ENCODE measurements at regions not wholly inside any gene's neighbourhood (a gene's known extent, or its start where the extent isn't known, plus 50 kb on each side); places are given as distances from the start of the nearest gene placed in this dataset.

DNA sequence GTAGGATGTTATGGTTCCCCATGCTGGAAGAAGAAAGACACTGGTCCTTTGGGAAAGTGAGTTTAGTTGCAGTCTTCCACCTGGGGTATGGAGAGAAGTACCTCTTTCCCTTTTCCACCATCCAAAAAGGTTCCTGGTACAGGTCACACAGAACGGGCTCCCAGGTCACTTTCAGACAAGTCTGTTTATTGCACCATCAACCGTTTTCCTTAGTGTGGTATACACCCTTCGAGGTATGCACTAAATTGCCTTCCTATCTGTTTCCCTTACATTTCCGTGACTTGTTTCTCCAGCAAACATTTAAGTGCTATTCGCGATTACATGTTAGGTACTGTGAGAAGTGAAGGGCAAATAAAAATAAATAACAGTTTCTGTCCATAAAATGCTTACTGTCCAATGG is 185.1 kb downstream of the ARL4A start:
- no peak overlapping the region for H3K27ac ChIP-seq
- no peak for DNase-seq
- no peaks in the 10 kb centered on the region for H3K27me3 ChIP-seq
- no peaks in the 10 kb centered on the region for H3K36me3 ChIP-seq
- intact Hi-C loops (cut with DNase I) = no loop called here
- no peaks in the 10 kb centered on the region for H3K9me3 ChIP-seq
- ATAC-seq = no peak
- no peaks in the 10 kb centered on the region for H3K4me1 ChIP-seq
- 88 to 93% (median 91%) methylated on average over 6 of the region's 6 CpGs for WGBS, 4 donors
- TF ChIP-seq, protein P1, sequence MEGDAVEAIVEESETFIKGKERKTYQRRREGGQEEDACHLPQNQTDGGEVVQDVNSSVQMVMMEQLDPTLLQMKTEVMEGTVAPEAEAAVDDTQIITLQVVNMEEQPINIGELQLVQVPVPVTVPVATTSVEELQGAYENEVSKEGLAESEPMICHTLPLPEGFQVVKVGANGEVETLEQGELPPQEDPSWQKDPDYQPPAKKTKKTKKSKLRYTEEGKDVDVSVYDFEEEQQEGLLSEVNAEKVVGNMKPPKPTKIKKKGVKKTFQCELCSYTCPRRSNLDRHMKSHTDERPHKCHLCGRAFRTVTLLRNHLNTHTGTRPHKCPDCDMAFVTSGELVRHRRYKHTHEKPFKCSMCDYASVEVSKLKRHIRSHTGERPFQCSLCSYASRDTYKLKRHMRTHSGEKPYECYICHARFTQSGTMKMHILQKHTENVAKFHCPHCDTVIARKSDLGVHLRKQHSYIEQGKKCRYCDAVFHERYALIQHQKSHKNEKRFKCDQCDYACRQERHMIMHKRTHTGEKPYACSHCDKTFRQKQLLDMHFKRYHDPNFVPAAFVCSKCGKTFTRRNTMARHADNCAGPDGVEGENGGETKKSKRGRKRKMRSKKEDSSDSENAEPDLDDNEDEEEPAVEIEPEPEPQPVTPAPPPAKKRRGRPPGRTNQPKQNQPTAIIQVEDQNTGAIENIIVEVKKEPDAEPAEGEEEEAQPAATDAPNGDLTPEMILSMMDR (IDR thresholded peaks at IDR 0.05) = no peak
- TF ChIP-seq POLR2A (IDR thresholded peaks at IDR 0.05) = no peak
- no peak overlapping the region for H3K4me3 ChIP-seq

DNA sequence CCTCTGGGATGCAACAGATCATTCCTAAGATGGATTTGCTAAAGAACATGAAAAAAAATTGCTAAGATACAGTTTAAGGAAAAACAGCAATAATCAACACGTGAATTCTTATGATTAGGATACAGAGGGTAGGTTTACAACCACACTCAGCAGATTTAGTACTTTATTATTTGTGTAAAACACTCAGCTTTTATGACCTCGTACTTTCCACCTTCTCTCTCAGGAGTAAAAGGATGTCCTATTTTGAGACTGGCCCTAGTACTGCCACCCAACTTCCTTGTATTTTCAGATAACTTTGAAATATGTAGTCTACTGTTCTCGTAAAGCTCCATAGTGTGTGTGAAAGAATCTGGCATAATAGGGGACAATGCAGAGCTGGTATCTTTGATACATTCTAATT is 186.1 kb downstream of the ARL4A start:
- Histone ChIP-seq H3K27ac (no peak overlapping the region), H3K9me3 (no peaks in the 10 kb centered on the region), H3K27me3 (no peaks in the 10 kb centered on the region), H3K4me1 (no peaks in the 10 kb centered on the region), H3K36me3 (no peaks in the 10 kb centered on the region), H3K4me3 (no peak overlapping the region)
- whole genome bisulfite sequencing, 4 donors = 47 to 68% (median 50%) methylated on average over 3 of the region's 3 CpGs
- intact Hi-C loops (cut with DNase I) = no loop called here
- TF ChIP-seq, protein P1 (IDR thresholded peaks at IDR 0.05) = no peak
- TF ChIP-seq POLR2A (IDR thresholded peaks at IDR 0.05) = no peak
- no peak for DNase-seq
- no peak for ATAC-seq

DNA sequence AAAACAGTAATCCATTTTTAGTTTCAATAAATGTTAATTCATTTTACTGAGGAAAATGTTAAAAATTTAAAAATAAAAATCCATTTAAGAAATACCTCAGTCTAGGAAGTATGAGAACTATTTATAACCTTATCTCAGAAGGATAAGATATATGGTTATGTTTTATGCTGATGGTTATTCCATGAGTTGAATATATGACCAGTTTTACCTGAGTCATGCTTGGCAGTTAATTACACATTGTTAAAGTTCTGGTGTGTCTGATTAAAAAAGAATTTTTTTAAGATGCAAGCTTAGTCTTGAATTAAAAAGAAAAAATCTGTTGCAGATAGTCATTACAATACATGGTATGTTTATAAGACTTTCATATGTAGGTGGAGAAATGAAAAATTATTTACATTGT is 191.7 kb downstream of the ARL4A start:
- ATAC-seq = no peak

DNA sequence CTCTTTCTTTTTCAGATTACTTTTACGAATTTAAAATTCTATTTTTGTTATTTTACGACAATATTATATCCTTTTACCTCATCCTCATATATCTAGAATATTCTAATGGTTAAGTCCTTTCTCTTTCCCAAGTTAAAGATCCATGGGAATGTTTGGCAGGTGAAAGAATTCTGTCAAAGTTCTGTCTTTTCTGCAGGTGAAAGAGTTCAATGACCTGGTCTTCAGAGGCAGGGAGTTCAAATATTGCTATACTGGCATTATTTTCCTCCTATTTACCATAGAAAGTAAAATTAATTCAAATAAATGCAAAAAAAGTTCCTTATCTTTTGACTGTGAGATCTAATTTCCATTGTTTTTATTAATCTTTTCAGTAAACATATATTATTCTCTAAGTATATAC is 194.3 kb downstream of the ARL4A start:
- H3K27me3 ChIP-seq = no peaks in the 10 kb centered on the region
- H3K36me3 ChIP-seq = no peaks in the 10 kb centered on the region
- 96 to 98% (median 97%) methylated on average over 2 of the region's 2 CpGs for WGBS, 4 donors
- no peaks in the 10 kb centered on the region for H3K9me3 ChIP-seq
- H3K4me1 ChIP-seq = no peaks in the 10 kb centered on the region
- intact Hi-C loops (cut with DNase I) = loop anchor here in 1 of 10 donors (10.0 kb wide), 1 partner anchor 57 kb away; no protein-coding TSS in a partner anchor
- no peak for TF ChIP-seq POLR2A (IDR thresholded peaks at IDR 0.05)
- TF ChIP-seq, protein P1 (IDR thresholded peaks at IDR 0.05) = no peak
- H3K4me3 ChIP-seq = no peak overlapping the region
- no peak for ATAC-seq
- no peak for DNase-seq
- no peak overlapping the region for H3K27ac ChIP-seq

More for the DNA sequence above, 191.7 kb downstream of the ARL4A start:
- H3K4me1 ChIP-seq = no peaks in the 10 kb centered on the region
- H3K4me3 ChIP-seq = no peak overlapping the region
- intact Hi-C loops (cut with DNase I) = no loop called here
- DNase-seq = no peak
- TF ChIP-seq, protein P1 (IDR thresholded peaks at IDR 0.05) = no peak
- no peak for TF ChIP-seq POLR2A (IDR thresholded peaks at IDR 0.05)
- no peaks in the 10 kb centered on the region for H3K36me3 ChIP-seq
- H3K27ac ChIP-seq = no peak overlapping the region
- H3K9me3 ChIP-seq = no peaks in the 10 kb centered on the region
- no peaks in the 10 kb centered on the region for H3K27me3 ChIP-seq

Data from heart left ventricle (tissue), 16 donors.